GM06990 (cell line): ENCODE measurements at regions not wholly inside any gene's neighbourhood (a gene's known extent, or its start where the extent isn't known, plus 50 kb on each side); places are given as distances from the start of the nearest gene placed in this dataset.

ENCODE experiments used
- DNase-seq: peaks from one replicate; pipeline ENCODE4 v3.0.0-alpha.2; 2011; ENCODE audit not compliant: insufficient read length; ENCODE audit errors: extremely low read depth
- H3K27me3 ChIP-seq: replicated peaks from 2 replicates; pipeline ENCODE4 v1.6.0; 2011; ENCODE audit warnings: low read length; ENCODE audit not compliant: control insufficient read depth, insufficient read depth
- H3K36me3 ChIP-seq: 2 replicates; pipeline ENCODE4 v1.5.1; 2011; ENCODE audit warnings: low read length; ENCODE audit not compliant: control insufficient read depth, insufficient read depth
- H3K4me3 ChIP-seq: replicated peaks from 2 replicates; pipeline ENCODE4 v1.5.1; 2011; ENCODE audit warnings: low read depth, mild to moderate bottlenecking, control low read depth, low read length
- TF ChIP-seq, protein P1 (sequence below): IDR thresholded peaks from 2 replicates; pipeline ENCODE4 v1.5.1; 2011; ENCODE audit warnings: low read length, control low read depth, mild to moderate bottlenecking, inconsistent platforms; ENCODE audit not compliant: insufficient read depth, poor library complexity, severe bottlenecking

- Histone ChIP-seq H3K36me3 (no peaks in the 10 kb centered on the region), H3K27me3 (no peaks in the 10 kb centered on the region), H3K4me3 (no peak overlapping the region)
- no peak for DNase-seq
- TF ChIP-seq, protein P1, sequence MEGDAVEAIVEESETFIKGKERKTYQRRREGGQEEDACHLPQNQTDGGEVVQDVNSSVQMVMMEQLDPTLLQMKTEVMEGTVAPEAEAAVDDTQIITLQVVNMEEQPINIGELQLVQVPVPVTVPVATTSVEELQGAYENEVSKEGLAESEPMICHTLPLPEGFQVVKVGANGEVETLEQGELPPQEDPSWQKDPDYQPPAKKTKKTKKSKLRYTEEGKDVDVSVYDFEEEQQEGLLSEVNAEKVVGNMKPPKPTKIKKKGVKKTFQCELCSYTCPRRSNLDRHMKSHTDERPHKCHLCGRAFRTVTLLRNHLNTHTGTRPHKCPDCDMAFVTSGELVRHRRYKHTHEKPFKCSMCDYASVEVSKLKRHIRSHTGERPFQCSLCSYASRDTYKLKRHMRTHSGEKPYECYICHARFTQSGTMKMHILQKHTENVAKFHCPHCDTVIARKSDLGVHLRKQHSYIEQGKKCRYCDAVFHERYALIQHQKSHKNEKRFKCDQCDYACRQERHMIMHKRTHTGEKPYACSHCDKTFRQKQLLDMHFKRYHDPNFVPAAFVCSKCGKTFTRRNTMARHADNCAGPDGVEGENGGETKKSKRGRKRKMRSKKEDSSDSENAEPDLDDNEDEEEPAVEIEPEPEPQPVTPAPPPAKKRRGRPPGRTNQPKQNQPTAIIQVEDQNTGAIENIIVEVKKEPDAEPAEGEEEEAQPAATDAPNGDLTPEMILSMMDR: no peak
Measured at GRCh38 chr2:128750328-128751165, 431.9 kb upstream of the HS6ST1 start.

DNA sequence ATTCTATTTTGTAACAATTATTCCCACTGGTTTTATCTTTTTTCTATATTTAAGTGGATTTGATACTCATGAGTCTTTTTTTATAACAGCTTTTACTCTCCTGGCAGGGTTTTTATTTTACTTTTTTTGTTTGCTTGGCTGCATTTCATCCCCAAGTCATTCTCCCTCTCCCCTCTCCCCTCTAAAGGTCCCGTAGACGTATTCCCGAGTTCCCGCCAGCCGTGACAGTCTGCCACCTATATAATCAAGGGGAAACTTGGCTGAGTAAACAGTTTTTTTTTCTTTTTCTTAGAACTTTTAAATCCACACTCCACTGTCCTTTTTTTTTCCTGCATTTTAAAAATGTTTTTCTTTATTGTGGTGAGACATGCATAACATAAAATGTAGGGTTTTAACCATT is 433.1 kb upstream of the HS6ST1 start:
- no peak for DNase-seq
- Histone ChIP-seq H3K36me3 (no peaks in the 10 kb centered on the region), H3K4me3 (no peak overlapping the region), H3K27me3 (no peaks in the 10 kb centered on the region; the same call in 1 of the 2 replicates)
- TF ChIP-seq, protein P1: no peak

DNA sequence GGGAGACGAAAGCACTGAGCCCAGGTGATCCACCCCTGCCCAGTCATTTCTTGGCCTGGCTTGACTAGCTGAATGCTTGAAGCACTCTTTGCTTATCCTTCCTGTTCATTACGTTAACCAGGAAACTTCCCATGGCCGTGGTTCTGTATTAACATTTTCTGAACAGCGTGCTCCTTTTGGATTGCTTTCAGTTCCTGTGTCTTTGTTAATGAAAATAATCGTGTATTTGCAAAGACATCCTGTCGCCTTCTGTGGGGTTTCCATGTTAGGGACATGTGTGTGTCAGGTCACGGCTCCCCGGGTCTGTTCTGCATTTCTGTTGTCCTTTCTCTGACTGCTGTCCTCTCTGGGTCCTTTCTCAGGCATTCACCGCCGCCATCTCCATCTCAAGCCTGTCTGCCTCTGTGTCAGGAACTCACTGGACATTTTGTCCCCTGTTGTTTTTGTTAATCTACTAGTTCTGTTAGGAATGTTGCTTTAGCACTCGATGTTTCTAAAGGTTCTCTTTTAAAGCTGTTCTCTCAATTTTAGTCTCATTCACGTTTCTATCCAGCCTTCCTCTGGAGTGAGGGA is 434.1 kb upstream of the HS6ST1 start:
- DNase-seq: no peak
- TF ChIP-seq, protein P1: no peak
- no peak overlapping the region for H3K4me3 ChIP-seq
- no peaks in the 10 kb centered on the region for H3K36me3 ChIP-seq
- no peaks in the 10 kb centered on the region; the same call in 1 of the 2 replicates for H3K27me3 ChIP-seq

DNA sequence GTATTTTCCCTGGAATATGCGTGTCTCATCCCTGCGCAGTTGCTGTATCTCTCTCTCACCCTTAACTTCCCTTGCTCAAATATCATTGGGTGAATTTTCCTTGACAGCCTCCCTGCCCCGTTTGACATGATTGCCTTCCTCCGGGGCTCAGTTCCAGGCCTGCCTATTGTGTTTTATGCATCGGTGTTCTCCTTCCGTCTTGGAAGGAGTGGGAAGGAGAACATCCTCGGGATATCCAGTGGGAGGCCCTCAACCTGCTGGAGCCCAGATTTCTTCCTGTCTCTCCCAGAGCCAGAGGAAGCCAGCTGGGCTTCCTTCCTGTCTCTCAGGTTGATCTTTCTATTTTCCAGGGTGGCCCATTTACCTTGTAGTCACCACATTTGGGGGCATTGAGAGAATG is 434.7 kb upstream of the HS6ST1 start:
- no peak for DNase-seq
- Histone ChIP-seq H3K36me3 (no peaks in the 10 kb centered on the region), H3K27me3 (no peaks in the 10 kb centered on the region; the same call in 1 of the 2 replicates), H3K4me3 (no peak overlapping the region)
- TF ChIP-seq, protein P1: no peak

- TF ChIP-seq, protein P1: no peak
- Histone ChIP-seq H3K4me3 (no peak overlapping the region), H3K36me3 (no peaks in the 10 kb centered on the region), H3K27me3 (no peaks in the 10 kb centered on the region; the same call in 1 of the 2 replicates)
- DNase-seq: no peak
Measured at GRCh38 chr2:128753800-128754199, 435.1 kb upstream of the HS6ST1 start.
